ENCODE measurements at regions not wholly inside any gene's neighbourhood (a gene's known extent, or its start where the extent isn't known, plus 50 kb on each side); places are given as distances from the start of the nearest gene placed in this dataset.
"Not testable (repeated sequence)": the region's sequence is repeated elsewhere in the genome, so short reads cannot be mapped to it uniquely, and the experiment has no call there.

GRCh38 chr10:84965468-84965867, 637.1 kb downstream of the CCSER2 start:
- no peaks in the 10 kb centered on the region for H3K79me2 ChIP-seq (ENCODE audit: insufficient read depth, low read length)
- no peaks in the 10 kb centered on the region for H3K36me3 ChIP-seq (ENCODE audit: insufficient read depth, low read length)
- no peak overlapping the region for H3K9ac ChIP-seq (ENCODE audit: low read depth, low read length, poor library complexity, severe bottlenecking)
- H2AFZ ChIP-seq (ENCODE audit: low read length) = no peak overlapping the region
- no peaks in the 10 kb centered on the region for H3F3A ChIP-seq (ENCODE audit: low read depth)
- H3K4me2 ChIP-seq (ENCODE audit: low read depth, low read length, poor library complexity, severe bottlenecking) = no peak overlapping the region
- TF ChIP-seq CTCF (conservative IDR thresholded peaks at IDR 0.05; ENCODE audit: low read length) (no peak), EZH2phosphoT487 (IDR thresholded peaks at IDR 0.05; ENCODE audit: borderline replicate concordance) (no peak)
- H3K4me3 ChIP-seq (ENCODE audit: low read length, poor library complexity, severe bottlenecking) = no peak overlapping the region
- no peaks in the 10 kb centered on the region for H3K4me1 ChIP-seq (ENCODE audit: insufficient read depth, low read length, poor library complexity, severe bottlenecking)
- no peaks in the 10 kb centered on the region for H3K9me2 ChIP-seq (replicated peaks; ENCODE audit: low read depth, low read length)
- no peaks in the 10 kb centered on the region for H3K27me3 ChIP-seq (ENCODE audit: insufficient read depth, low read length, poor library complexity, severe bottlenecking)
- no peaks in the 10 kb centered on the region for H3K9me3 ChIP-seq (ENCODE audit: insufficient read depth, low read depth, low read length)
- no peaks in the 10 kb centered on the region for H4K20me1 ChIP-seq (ENCODE audit: insufficient read depth, low read length, poor library complexity, severe bottlenecking)

GRCh38 chr10:84966708-84967441, 638.5 kb downstream of the CCSER2 start:
- Histone ChIP-seq H3K27me3 (ENCODE audit: insufficient read depth, low read length, poor library complexity, severe bottlenecking) (no peaks in the 10 kb centered on the region), H3K79me2 (ENCODE audit: insufficient read depth, low read length) (no peaks in the 10 kb centered on the region), H3K4me1 (ENCODE audit: insufficient read depth, low read length, poor library complexity, severe bottlenecking) (no peaks in the 10 kb centered on the region), H3K9me2 (replicated peaks; ENCODE audit: low read depth, low read length) (no peaks in the 10 kb centered on the region), H3K4me3 (ENCODE audit: low read length, poor library complexity, severe bottlenecking) (no peak overlapping the region), H3K36me3 (ENCODE audit: insufficient read depth, low read length) (no peaks in the 10 kb centered on the region), H2AFZ (ENCODE audit: low read length) (no peak overlapping the region), H3K4me2 (ENCODE audit: low read depth, low read length, poor library complexity, severe bottlenecking) (no peak overlapping the region), H3K9me3 (ENCODE audit: insufficient read depth, low read depth, low read length) (no peaks in the 10 kb centered on the region), H4K20me1 (ENCODE audit: insufficient read depth, low read length, poor library complexity, severe bottlenecking) (no peaks in the 10 kb centered on the region), H3F3A (ENCODE audit: low read depth) (no peaks in the 10 kb centered on the region), H3K9ac (ENCODE audit: low read depth, low read length, poor library complexity, severe bottlenecking) (no peak overlapping the region)
- no peak; the same call in 1 of the 2 replicates for TF ChIP-seq CTCF (conservative IDR thresholded peaks at IDR 0.05; ENCODE audit: low read length)
- no peak for TF ChIP-seq EZH2phosphoT487 (IDR thresholded peaks at IDR 0.05; ENCODE audit: borderline replicate concordance)

- H3K4me2 ChIP-seq (ENCODE audit: low read depth, low read length, poor library complexity, severe bottlenecking); H3K79me2 ChIP-seq (ENCODE audit: insufficient read depth, low read length); H3F3A ChIP-seq (ENCODE audit: low read depth); H3K4me1 ChIP-seq (ENCODE audit: insufficient read depth, low read length, poor library complexity, severe bottlenecking); H3K36me3 ChIP-seq (ENCODE audit: insufficient read depth, low read length); H2AFZ ChIP-seq (ENCODE audit: low read length); H3K9ac ChIP-seq (ENCODE audit: low read depth, low read length, poor library complexity, severe bottlenecking); H3K4me3 ChIP-seq (ENCODE audit: low read length, poor library complexity, severe bottlenecking); H3K9me3 ChIP-seq (ENCODE audit: insufficient read depth, low read depth, low read length); H3K27me3 ChIP-seq (ENCODE audit: insufficient read depth, low read length, poor library complexity, severe bottlenecking); H3K9me2 ChIP-seq (replicated peaks; ENCODE audit: low read depth, low read length); H4K20me1 ChIP-seq (ENCODE audit: insufficient read depth, low read length, poor library complexity, severe bottlenecking): not testable (repeated sequence)
Observed at GRCh38 chr10:84969297-84969696, 640.9 kb downstream of the CCSER2 start.

- Histone ChIP-seq H3K4me2 (ENCODE audit: low read depth, low read length, poor library complexity, severe bottlenecking) (no peak overlapping the region), H3K9me3 (ENCODE audit: insufficient read depth, low read depth, low read length) (no peaks in the 10 kb centered on the region), H2AFZ (ENCODE audit: low read length) (no peak overlapping the region)
Observed at GRCh38 chr10:84987039-84987438, 658.6 kb downstream of the CCSER2 start.

More at GRCh38 chr10:84987039-84987438, 658.6 kb downstream of the CCSER2 start:
- Histone ChIP-seq H3K36me3 (ENCODE audit: insufficient read depth, low read length) (no peaks in the 10 kb centered on the region), H3K4me3 (ENCODE audit: low read length, poor library complexity, severe bottlenecking) (no peak overlapping the region), H3K9me2 (replicated peaks; ENCODE audit: low read depth, low read length) (no peaks in the 10 kb centered on the region), H3K27me3 (ENCODE audit: insufficient read depth, low read length, poor library complexity, severe bottlenecking) (no peaks in the 10 kb centered on the region), H3F3A (ENCODE audit: low read depth) (no peaks in the 10 kb centered on the region), H3K9ac (ENCODE audit: low read depth, low read length, poor library complexity, severe bottlenecking) (no peak overlapping the region), H3K4me1 (ENCODE audit: insufficient read depth, low read length, poor library complexity, severe bottlenecking) (no peaks in the 10 kb centered on the region), H4K20me1 (ENCODE audit: insufficient read depth, low read length, poor library complexity, severe bottlenecking) (no peaks in the 10 kb centered on the region), H3K79me2 (ENCODE audit: insufficient read depth, low read length) (no peaks in the 10 kb centered on the region)
- TF ChIP-seq EZH2phosphoT487 (IDR thresholded peaks at IDR 0.05; ENCODE audit: borderline replicate concordance) (no peak), CTCF (conservative IDR thresholded peaks at IDR 0.05; ENCODE audit: low read length) (no peak)

Data from Loucy (cell line).